HepG2 (cell line): ENCODE measurements at regions not wholly inside any gene's neighbourhood (a gene's known extent, or its start where the extent isn't known, plus 50 kb on each side); places are given as distances from the start of the nearest gene placed in this dataset.

Experiments
- AHDC1 ChIP-seq: sonication (generic); formaldehyde crosslinking; IDR thresholded peaks from 2 replicates; pipeline ENCODE4 v1.5.1; 2020; ENCODE audit warnings: mild to moderate bottlenecking, missing genetic modification reagents, borderline replicate concordance
- E2F1 ChIP-seq: sonication (generic); formaldehyde crosslinking; IDR thresholded peaks from 2 replicates; pipeline ENCODE4 v1.5.0; 2020; ENCODE audit warnings: missing genetic modification reagents
- EP300 ChIP-seq, 3 experiments: sonication (generic) in 1 of 3; formaldehyde crosslinking in 1 of 3; IDR thresholded peaks; 2 replicates each; pipeline versions ENCODE4 v1.5.1 to v1.6.1; 2011 to 2020; ENCODE audit warnings: low read depth in 2 of 3, low read length in 2 of 3, borderline replicate concordance in 1 of 3, improper control_type of control experiment in 1 of 3, mild to moderate bottlenecking in 1 of 3, missing genetic modification reagents in 1 of 3, moderate library complexity in 1 of 3
- FOXP1 ChIP-seq, 2 experiments: fragments of 450-650 bp in 1 of 2; IDR thresholded peaks; 2 replicates each; pipeline ENCODE4 v1.6.1; 2017 to 2018; ENCODE audit warnings: antibody characterized with exemption in 1 of 2
- REPIN1 ChIP-seq: sonication (generic); formaldehyde crosslinking; IDR thresholded peaks from 2 replicates; pipeline ENCODE4 v1.8.0; 2022; ENCODE audit warnings: missing genetic modification reagents, low read depth, mild to moderate bottlenecking, borderline replicate concordance
- RXRB ChIP-seq: IDR thresholded peaks from 2 replicates; pipeline ENCODE4 v1.6.1; 2016; ENCODE audit warnings: borderline replicate concordance, missing genetic modification reagents, missing compliant biosample characterization
- STAT5B ChIP-seq: sonication (generic); formaldehyde crosslinking; IDR thresholded peaks from 2 replicates; pipeline ENCODE4 v1.4.0; 2020; ENCODE audit warnings: missing genetic modification reagents
- TBX3 ChIP-seq: fragments of 450-650 bp; IDR thresholded peaks from 2 replicates; pipeline ENCODE4 v1.6.1; 2017; ENCODE audit warnings: antibody characterized with exemption, mild to moderate bottlenecking, inconsistent platforms, borderline replicate concordance
- ZFP91 ChIP-seq: sonication (generic); formaldehyde crosslinking; IDR thresholded peaks from 2 replicates; pipeline ENCODE4 v1.9.0; 2022; ENCODE audit warnings: missing genetic modification reagents, mild to moderate bottlenecking, borderline replicate concordance

GRCh38 chr16:10305912-10306311, 79.9 kb upstream of the ATF7IP2 start (continued):
- TF ChIP-seq E2F1 (CRISPR knock-in tag) (0 out of 2 replicates have a peak, but pooled peaks have one; percentile 30), ZFP91 (CRISPR knock-in tag) (no peak), EP300 (IDR thresholded peaks at IDR 0.05; ENCODE audit: low read depth in 2 of 2, low read length in 2 of 2) (0 out of 4 replicates have a peak, but pooled peaks of 1 of the 2 experiments have one; percentile 7), EP300 (CRISPR knock-in tag; IDR thresholded peaks at IDR 0.05; ENCODE audit: borderline replicate concordance) (no peak), FOXP1 (IDR thresholded peaks at IDR 0.05) (no peak), FOXP1 (CRISPR knock-in tag; IDR thresholded peaks at IDR 0.05) (peak; percentile 73), RXRB (CRISPR knock-in tag) (0 out of 2 replicates have a peak, but pooled peaks have one; percentile 11), STAT5B (CRISPR knock-in tag) (no peak), AHDC1 (CRISPR knock-in tag) (no peak), REPIN1 (CRISPR knock-in tag) (no peak), TBX3 (0 out of 2 replicates have a peak, but pooled peaks have one; percentile 13)
